Right lobe of liver (tissue), 4 donors: ENCODE measurements at regions not wholly inside any gene's neighbourhood (a gene's known extent, or its start where the extent isn't known, plus 50 kb on each side); places are given as distances from the start of the nearest gene placed in this dataset.

Source experiments
- POLR2A ChIP-seq: fragments of 450-650 bp; IDR thresholded peaks from one replicate; pipeline ENCODE4 v1.6.1; 2017; ENCODE audit warnings: antibody characterized with exemption, mild to moderate bottlenecking
- TF ChIP-seq, protein P1 (sequence below), 4 donors: fragments of 200-600 bp in 3 of 4; fragments of 450-650 bp in 1 of 4; IDR thresholded peaks; one replicate each; pipeline versions ENCODE4 v1.5.1 to v1.8.0; 2016 to 2022; ENCODE audit warnings: antibody characterized with exemption in 4 of 4, mild to moderate bottlenecking in 2 of 4
- donor health status: DM: no; HTN: no; CAD: no.
- donor health status: DM: no; HTN: no; CAD: no.
- donor health status: DM: no; HTN: yes; CAD: no.

DNA sequence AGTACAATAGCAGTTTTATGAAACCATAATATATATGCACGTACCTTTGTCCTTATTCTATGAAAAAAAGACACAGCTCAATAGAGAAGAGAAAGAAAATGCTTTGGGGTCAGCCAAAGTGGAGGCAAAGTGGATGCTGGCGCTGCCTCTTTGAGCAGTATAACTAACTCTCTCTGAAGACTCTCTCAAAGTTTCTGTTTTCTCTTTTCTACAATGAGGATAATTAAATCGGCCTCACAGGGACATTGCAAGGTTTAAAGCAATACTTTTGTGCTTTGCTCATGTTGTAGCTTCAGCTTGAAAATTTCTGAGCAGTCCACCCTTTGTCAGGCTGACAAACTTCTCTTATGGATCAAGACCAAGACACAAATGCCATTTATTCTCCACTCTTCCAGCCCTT, 455.1 kb upstream of the MPDZ start:
- TF ChIP-seq, protein P1, sequence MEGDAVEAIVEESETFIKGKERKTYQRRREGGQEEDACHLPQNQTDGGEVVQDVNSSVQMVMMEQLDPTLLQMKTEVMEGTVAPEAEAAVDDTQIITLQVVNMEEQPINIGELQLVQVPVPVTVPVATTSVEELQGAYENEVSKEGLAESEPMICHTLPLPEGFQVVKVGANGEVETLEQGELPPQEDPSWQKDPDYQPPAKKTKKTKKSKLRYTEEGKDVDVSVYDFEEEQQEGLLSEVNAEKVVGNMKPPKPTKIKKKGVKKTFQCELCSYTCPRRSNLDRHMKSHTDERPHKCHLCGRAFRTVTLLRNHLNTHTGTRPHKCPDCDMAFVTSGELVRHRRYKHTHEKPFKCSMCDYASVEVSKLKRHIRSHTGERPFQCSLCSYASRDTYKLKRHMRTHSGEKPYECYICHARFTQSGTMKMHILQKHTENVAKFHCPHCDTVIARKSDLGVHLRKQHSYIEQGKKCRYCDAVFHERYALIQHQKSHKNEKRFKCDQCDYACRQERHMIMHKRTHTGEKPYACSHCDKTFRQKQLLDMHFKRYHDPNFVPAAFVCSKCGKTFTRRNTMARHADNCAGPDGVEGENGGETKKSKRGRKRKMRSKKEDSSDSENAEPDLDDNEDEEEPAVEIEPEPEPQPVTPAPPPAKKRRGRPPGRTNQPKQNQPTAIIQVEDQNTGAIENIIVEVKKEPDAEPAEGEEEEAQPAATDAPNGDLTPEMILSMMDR (IDR thresholded peaks at IDR 0.05): no peak
- no peak for TF ChIP-seq POLR2A
